ENCODE measurements at regions not wholly inside any gene's neighbourhood (a gene's known extent, or its start where the extent isn't known, plus 50 kb on each side); places are given as distances from the start of the nearest gene placed in this dataset.

DNA sequence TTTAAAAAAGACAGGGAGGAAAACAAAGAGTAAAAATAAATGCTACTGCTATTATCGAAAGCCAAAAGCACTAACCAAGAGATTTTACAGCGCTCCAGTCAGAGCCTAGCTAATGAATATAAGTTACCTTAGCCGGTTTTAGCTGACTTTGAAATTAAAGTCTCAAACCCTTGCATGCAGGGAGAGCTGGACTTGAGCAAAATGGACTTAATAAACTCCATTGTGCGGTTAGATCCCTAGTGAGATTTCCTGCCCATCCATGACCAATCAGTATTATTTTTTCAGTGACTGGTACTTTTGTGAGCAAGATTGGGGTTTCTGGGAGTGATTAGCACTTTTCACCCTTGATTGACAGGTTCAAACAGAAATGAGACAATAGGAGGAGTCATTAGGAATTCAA, 333.4 kb upstream of the ADGRL2 start:
- TF ChIP-seq, protein P1, sequence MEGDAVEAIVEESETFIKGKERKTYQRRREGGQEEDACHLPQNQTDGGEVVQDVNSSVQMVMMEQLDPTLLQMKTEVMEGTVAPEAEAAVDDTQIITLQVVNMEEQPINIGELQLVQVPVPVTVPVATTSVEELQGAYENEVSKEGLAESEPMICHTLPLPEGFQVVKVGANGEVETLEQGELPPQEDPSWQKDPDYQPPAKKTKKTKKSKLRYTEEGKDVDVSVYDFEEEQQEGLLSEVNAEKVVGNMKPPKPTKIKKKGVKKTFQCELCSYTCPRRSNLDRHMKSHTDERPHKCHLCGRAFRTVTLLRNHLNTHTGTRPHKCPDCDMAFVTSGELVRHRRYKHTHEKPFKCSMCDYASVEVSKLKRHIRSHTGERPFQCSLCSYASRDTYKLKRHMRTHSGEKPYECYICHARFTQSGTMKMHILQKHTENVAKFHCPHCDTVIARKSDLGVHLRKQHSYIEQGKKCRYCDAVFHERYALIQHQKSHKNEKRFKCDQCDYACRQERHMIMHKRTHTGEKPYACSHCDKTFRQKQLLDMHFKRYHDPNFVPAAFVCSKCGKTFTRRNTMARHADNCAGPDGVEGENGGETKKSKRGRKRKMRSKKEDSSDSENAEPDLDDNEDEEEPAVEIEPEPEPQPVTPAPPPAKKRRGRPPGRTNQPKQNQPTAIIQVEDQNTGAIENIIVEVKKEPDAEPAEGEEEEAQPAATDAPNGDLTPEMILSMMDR (IDR thresholded peaks at IDR 0.05; ENCODE audit: control extremely low read depth in 1 of 3, insufficient read depth in 1 of 3, low read depth in 1 of 3, low read length in 3 of 3): no peak
- TF ChIP-seq POLR2A (IDR thresholded peaks at IDR 0.05; ENCODE audit: control extremely low read depth in 1 of 2, low read depth in 2 of 2, low read length in 2 of 2): no peak

All from H1 (cell line).